T-helper 1 cell treated with Interleukin-12 subunit alpha and Interleukin-12 subunit beta and Interleukin-4 antibody, amounts not matched to agents 30 μg/mL and 1 μg/mL, for 36 hours (primary cell): ENCODE measurements at regions not wholly inside any gene's neighbourhood (a gene's known extent, or its start where the extent isn't known, plus 50 kb on each side); places are given as distances from the start of the nearest gene placed in this dataset.
"Not testable (repeated sequence)": the region's sequence is repeated elsewhere in the genome, so short reads cannot be mapped to it uniquely, and the experiment has no call there.

ENCODE experiments used
- H3K27ac Mint-ChIP-seq: one replicate; pipeline ENCODE4 v1.8.0; 2021; ENCODE audit warnings: mild to moderate bottlenecking, mixed read lengths
- H3K27me3 Mint-ChIP-seq: one replicate; pipeline ENCODE4 v1.8.0; 2021; ENCODE audit warnings: low read depth, mixed read lengths
- H3K36me3 Mint-ChIP-seq: one replicate; pipeline ENCODE4 v1.8.0; 2021; ENCODE audit warnings: low read depth, mixed read lengths
- H3K4me1 Mint-ChIP-seq: one replicate; pipeline ENCODE4 v1.8.0; 2021; ENCODE audit warnings: low read depth, mixed read lengths
- H3K4me3 Mint-ChIP-seq: one replicate; pipeline ENCODE4 v1.8.0; 2021; ENCODE audit warnings: mild to moderate bottlenecking, moderate library complexity, mixed read lengths
- H3K9me3 Mint-ChIP-seq: one replicate; pipeline ENCODE4 v1.8.0; 2021; ENCODE audit warnings: mixed read lengths

- H3K4me1 Mint-ChIP-seq: no peaks in the 10 kb centered on the region
- no peak overlapping the region for H3K27ac Mint-ChIP-seq
- no peaks in the 10 kb centered on the region for H3K9me3 Mint-ChIP-seq
- no peaks in the 10 kb centered on the region for H3K36me3 Mint-ChIP-seq
- H3K27me3 Mint-ChIP-seq: peaks cover 3% of the 10 kb centered on the region
- H3K4me3 Mint-ChIP-seq: no peak overlapping the region
Observed at GRCh38 chr5:72588640-72589039, 81.4 kb upstream of the ZNF366 start.

GRCh38 chr5:72587661-72588308, 80.6 kb upstream of the ZNF366 start:
- Mint-ChIP-seq H3K36me3 (no peaks in the 10 kb centered on the region), H3K27me3 (peaks cover 3% of the 10 kb centered on the region), H3K9me3 (no peaks in the 10 kb centered on the region), H3K27ac (no peak overlapping the region), H3K4me3 (no peak overlapping the region), H3K4me1 (no peaks in the 10 kb centered on the region)

- Mint-ChIP-seq H3K4me1 (no peaks in the 10 kb centered on the region), H3K4me3 (no peak overlapping the region), H3K9me3 (no peaks in the 10 kb centered on the region), H3K36me3 (no peaks in the 10 kb centered on the region), H3K27ac (no peak overlapping the region), H3K27me3 (peaks cover 3% of the 10 kb centered on the region)
Observed at GRCh38 chr5:72586788-72587530, 79.7 kb upstream of the ZNF366 start.

- H3K27ac Mint-ChIP-seq: no peak overlapping the region
- H3K9me3 Mint-ChIP-seq: peaks cover 4% of the 10 kb centered on the region
- no peaks in the 10 kb centered on the region for H3K4me1 Mint-ChIP-seq
- no peaks in the 10 kb centered on the region for H3K36me3 Mint-ChIP-seq
- H3K27me3 Mint-ChIP-seq: no peaks in the 10 kb centered on the region
- no peak overlapping the region for H3K4me3 Mint-ChIP-seq
Observed at GRCh38 chr5:72584466-72584865, 77.3 kb upstream of the ZNF366 start.

GRCh38 chr5:72579290-72579689, 72.1 kb upstream of the ZNF366 start:
- H3K27ac Mint-ChIP-seq, H3K4me3 Mint-ChIP-seq, H3K36me3 Mint-ChIP-seq, H3K27me3 Mint-ChIP-seq, H3K4me1 Mint-ChIP-seq: not testable (repeated sequence)
- peaks cover 19% of the 10 kb centered on the region for H3K9me3 Mint-ChIP-seq

GRCh38 chr5:72572236-72572765, 65.1 kb upstream of the ZNF366 start:
- Mint-ChIP-seq H3K9me3 (peaks cover 6% of the 10 kb centered on the region), H3K4me3 (no peak overlapping the region), H3K27me3 (peaks cover 4% of the 10 kb centered on the region), H3K27ac (no peak overlapping the region), H3K36me3 (no peaks in the 10 kb centered on the region), H3K4me1 (no peaks in the 10 kb centered on the region)

- Mint-ChIP-seq H3K27ac (no peak overlapping the region), H3K27me3 (peaks cover 4% of the 10 kb centered on the region), H3K36me3 (no peaks in the 10 kb centered on the region), H3K9me3 (no peaks in the 10 kb centered on the region), H3K4me1 (no peaks in the 10 kb centered on the region), H3K4me3 (no peak overlapping the region)
Observed at GRCh38 chr5:72569408-72569944, 62.3 kb upstream of the ZNF366 start.

GRCh38 chr5:72566746-72567145, 59.5 kb upstream of the ZNF366 start:
- Mint-ChIP-seq H3K27ac (no peak overlapping the region), H3K4me3 (no peak overlapping the region), H3K27me3 (peaks cover 4% of the 10 kb centered on the region), H3K4me1 (no peaks in the 10 kb centered on the region), H3K9me3 (no peaks in the 10 kb centered on the region), H3K36me3 (no peaks in the 10 kb centered on the region)

- H3K4me3 Mint-ChIP-seq: no peak overlapping the region
- no peaks in the 10 kb centered on the region for H3K4me1 Mint-ChIP-seq
- no peaks in the 10 kb centered on the region for H3K36me3 Mint-ChIP-seq
- no peaks in the 10 kb centered on the region for H3K9me3 Mint-ChIP-seq
- H3K27me3 Mint-ChIP-seq: peaks cover 4% of the 10 kb centered on the region
- H3K27ac Mint-ChIP-seq: no peak overlapping the region
Observed at GRCh38 chr5:72565513-72566289, 58.5 kb upstream of the ZNF366 start.

GRCh38 chr5:72562717-72563116, 55.5 kb upstream of the ZNF366 start:
- no peaks in the 10 kb centered on the region for H3K9me3 Mint-ChIP-seq
- no peaks in the 10 kb centered on the region for H3K4me1 Mint-ChIP-seq
- H3K27ac Mint-ChIP-seq: no peak overlapping the region
- H3K27me3 Mint-ChIP-seq: no peaks in the 10 kb centered on the region
- no peak overlapping the region for H3K4me3 Mint-ChIP-seq
- H3K36me3 Mint-ChIP-seq: no peaks in the 10 kb centered on the region

- Mint-ChIP-seq H3K27ac (no peak overlapping the region), H3K9me3 (no peaks in the 10 kb centered on the region), H3K36me3 (no peaks in the 10 kb centered on the region), H3K4me3 (no peak overlapping the region), H3K4me1 (peaks cover 7% of the 10 kb centered on the region), H3K27me3 (peaks cover 8% of the 10 kb centered on the region)
Observed at GRCh38 chr5:72561148-72561972, 54.1 kb upstream of the ZNF366 start.

- Mint-ChIP-seq H3K27ac (no peak overlapping the region), H3K4me3 (no peak overlapping the region), H3K4me1 (peaks cover 7% of the 10 kb centered on the region), H3K27me3 (peaks cover 17% of the 10 kb centered on the region), H3K9me3 (no peaks in the 10 kb centered on the region), H3K36me3 (no peaks in the 10 kb centered on the region)
Observed at GRCh38 chr5:72559866-72560766, 52.9 kb upstream of the ZNF366 start.

- no peak overlapping the region for H3K4me3 Mint-ChIP-seq
- H3K4me1 Mint-ChIP-seq: peaks cover 7% of the 10 kb centered on the region
- H3K36me3 Mint-ChIP-seq: no peaks in the 10 kb centered on the region
- H3K27me3 Mint-ChIP-seq: peaks cover 20% of the 10 kb centered on the region
- no peak overlapping the region for H3K27ac Mint-ChIP-seq
- no peaks in the 10 kb centered on the region for H3K9me3 Mint-ChIP-seq
Observed at GRCh38 chr5:72558383-72558782, 51.2 kb upstream of the ZNF366 start.
